Right renal pelvis (tissue), 4 donors: ENCODE measurements at regions not wholly inside any gene's neighbourhood (a gene's known extent, or its start where the extent isn't known, plus 50 kb on each side); places are given as distances from the start of the nearest gene placed in this dataset.

Experiments
- DNase-seq, 4 donors: peaks; one replicate each; pipeline ENCODE4 v3.0.0-alpha.2; 2013; ENCODE audit warnings: low read depth in 4 of 4, low spot score in 3 of 4, missing footprints in 1 of 4

GRCh38 chr2:155830817-155831579, 501.5 kb downstream of the NR4A2 start:
- no peak for DNase-seq

DNA sequence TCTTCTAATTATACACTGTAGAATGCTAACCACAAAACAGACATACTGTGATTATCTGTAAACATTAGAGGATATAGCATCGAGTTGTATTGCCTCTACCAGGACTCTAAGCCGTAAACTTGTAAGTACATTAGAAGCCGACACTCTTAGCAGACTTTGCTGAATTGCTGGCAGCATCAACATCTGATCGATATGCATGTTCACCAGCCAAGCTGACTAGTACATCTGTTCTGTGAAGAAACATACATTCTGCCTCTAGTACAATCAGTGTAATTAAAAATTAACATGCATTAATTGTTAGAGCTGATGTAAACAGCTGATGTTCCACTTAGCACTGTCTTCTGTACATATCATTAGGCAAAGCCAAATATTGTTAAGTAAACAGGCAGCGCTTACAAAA, 502.2 kb downstream of the NR4A2 start:
- DNase-seq = no peak

GRCh38 chr2:155825876-155826275, 506.6 kb downstream of the NR4A2 start:
- no peak for DNase-seq

- DNase-seq = no peak
These were observed 516.7 kb downstream of the NR4A2 start for GRCh38 chr2:155815851-155816250.

DNA sequence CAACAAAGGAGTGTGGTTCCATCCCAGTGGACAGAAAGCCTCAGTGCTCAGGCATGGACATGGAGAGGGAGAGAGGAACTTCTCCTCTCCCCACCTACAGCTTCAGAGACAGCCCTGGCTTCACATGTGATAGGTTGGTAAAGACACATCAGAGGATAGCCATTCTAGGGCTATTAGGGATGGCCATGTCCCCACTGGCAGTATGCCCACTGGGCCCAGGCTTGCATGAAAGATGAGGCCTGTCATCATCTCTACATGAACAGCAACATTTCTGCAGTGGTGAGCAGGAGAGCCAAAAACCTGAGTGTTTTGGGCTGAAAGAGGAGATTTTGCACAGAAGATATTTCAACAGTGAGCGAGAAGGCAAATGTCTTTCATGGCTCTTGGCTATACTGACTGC, 517.2 kb downstream of the NR4A2 start:
- DNase-seq = no peak

GRCh38 chr2:155810411-155810810, 522.1 kb downstream of the NR4A2 start:
- no peak for DNase-seq

GRCh38 chr2:155802888-155803287, 529.6 kb downstream of the NR4A2 start:
- no peak for DNase-seq

- no peak for DNase-seq
These were observed 539.9 kb downstream of the NR4A2 start for GRCh38 chr2:155792666-155793065.

DNA sequence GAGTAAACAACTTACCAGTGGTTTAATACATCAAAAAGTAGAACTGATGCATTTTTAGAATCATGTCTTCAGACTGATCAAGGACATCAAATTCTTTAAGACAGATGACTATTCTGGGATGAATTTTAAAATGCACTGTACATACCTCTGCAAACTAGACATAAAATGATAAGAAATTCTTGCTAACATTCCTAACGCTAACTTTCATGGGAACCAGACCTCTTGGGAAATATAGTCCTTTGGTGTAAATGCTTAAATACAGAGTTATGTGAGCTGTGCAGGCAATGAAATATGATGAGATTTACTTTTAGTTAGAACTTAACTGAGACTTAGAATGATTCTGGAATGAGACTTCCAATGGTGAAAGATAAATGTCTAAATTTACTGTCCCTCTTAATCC, 562.0 kb downstream of the NR4A2 start:
- DNase-seq = no peak

GRCh38 chr2:155766342-155767115, 566.0 kb downstream of the NR4A2 start:
- no peak for DNase-seq

GRCh38 chr2:155755481-155755880, 577.0 kb downstream of the NR4A2 start:
- no peak for DNase-seq

DNA sequence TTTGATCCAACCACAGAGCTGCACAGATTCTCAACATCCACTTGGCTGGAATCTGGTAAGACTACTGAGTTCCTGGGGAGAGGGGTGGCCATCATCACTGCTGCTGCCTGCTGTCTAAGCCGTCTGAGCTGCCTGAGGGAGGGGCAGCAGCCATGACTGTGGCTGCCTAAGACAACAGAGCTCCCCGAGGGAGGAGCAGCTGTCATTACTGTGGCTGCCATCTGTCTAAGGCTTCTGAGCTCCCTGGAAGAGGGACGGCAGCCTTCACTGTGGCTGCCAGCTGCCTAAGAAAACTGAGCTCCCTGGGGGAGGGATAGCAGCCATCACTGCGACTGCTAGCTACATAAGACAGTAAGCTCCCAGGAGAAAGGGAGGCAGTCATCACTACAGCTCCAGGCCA, 584.4 kb downstream of the NR4A2 start:
- DNase-seq = no peak

GRCh38 chr2:155747531-155747930, 585.0 kb downstream of the NR4A2 start:
- DNase-seq = no peak

- no peak for DNase-seq
These were observed 599.2 kb downstream of the NR4A2 start for GRCh38 chr2:155733091-155733853.

- DNase-seq = no peak
These were observed 601.7 kb downstream of the NR4A2 start for GRCh38 chr2:155730804-155731203.

- no peak for DNase-seq
These were observed 605.2 kb downstream of the NR4A2 start for GRCh38 chr2:155727187-155727895.

- no peak for DNase-seq
These were observed 610.2 kb downstream of the NR4A2 start for GRCh38 chr2:155722290-155722689.

DNA sequence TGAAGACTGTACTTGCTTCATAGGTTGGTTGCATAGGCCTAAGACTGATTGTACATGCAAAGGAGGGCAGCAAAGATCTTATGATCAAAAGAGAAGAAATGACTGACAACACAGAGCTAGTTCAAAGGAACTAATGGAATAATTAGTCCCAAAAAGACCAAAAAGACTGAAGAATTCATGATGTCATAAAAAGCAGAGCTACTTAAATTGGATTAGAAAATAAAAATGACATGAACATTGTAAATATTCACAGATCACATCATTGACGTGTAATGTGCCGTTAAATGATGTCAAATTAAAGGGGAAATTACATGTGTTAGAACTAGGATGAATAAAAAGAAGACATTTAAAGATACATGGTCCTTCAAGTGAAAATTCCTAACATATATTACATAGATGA, 616.8 kb downstream of the NR4A2 start:
- DNase-seq = no peak

DNA sequence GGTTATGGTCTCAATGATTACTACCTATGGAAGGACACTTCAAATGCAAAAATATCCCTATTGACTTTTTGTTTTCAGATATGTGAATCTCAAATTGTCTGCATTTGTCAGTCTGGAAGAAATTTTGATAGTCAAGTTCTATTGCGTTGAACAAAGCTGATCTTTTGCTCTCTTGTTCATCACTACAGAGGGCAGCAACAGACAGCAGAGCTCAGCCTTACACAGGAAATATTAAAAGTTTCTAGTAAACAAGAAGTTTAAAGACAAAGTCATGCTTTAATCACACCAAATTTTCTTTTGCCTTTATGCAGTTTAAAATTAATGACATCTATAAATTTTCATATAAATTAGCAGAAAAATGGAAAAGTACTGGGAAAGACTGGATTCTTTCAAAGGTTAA, 617.5 kb downstream of the NR4A2 start:
- peak in 1 of 4 donors; percentile 8 for DNase-seq

DNA sequence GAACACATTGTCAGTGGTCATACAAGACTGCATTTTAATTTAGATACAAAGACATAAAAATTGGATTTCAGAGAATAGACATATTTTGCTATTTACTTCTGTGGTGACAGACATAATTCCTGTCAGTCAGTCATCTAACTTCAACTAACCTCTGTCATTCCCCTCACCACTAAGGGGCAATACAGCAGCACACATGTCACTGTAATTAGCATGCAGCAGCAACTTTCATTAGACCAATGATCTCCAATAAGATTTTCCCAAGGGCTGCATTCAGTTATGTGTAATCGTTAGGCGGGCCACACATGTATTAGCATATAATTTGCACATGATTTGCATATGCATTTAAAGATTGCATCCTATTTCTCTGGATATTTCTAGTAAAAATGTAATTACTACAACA, 624.5 kb downstream of the NR4A2 start:
- no peak for DNase-seq

- DNase-seq = no peak
These were observed 628.6 kb downstream of the NR4A2 start for GRCh38 chr2:155703917-155704316.
